MM.1S (cell line): ENCODE measurements at regions not wholly inside any gene's neighbourhood (a gene's known extent, or its start where the extent isn't known, plus 50 kb on each side); places are given as distances from the start of the nearest gene placed in this dataset.

Source experiments
- DNase-seq: peaks from one replicate; pipeline ENCODE4 v3.0.0-alpha.2; 2015
- H2AFZ ChIP-seq: fragments of 300-600 bp; sonication (generic); 2 replicates; pipeline ENCODE4 v1.6.0; 2016; ENCODE audit warnings: antibody characterized with exemption, low read length
- H3F3A ChIP-seq: fragments of 300-600 bp; sonication (generic); 2 replicates; pipeline ENCODE4 v1.6.1; 2016; ENCODE audit warnings: mild to moderate bottlenecking, antibody characterized with exemption, low read length, moderate library complexity, mixed read lengths; ENCODE audit not compliant: insufficient read depth
- H3K27ac ChIP-seq: fragments of 300-600 bp; sonication (generic); 2 replicates; pipeline ENCODE4 v1.5.1; 2016; ENCODE audit warnings: mild to moderate bottlenecking, low read length
- H3K27me3 ChIP-seq: fragments of 300-600 bp; sonication (generic); replicated peaks from 2 replicates; pipeline ENCODE4 v1.6.0; 2016; ENCODE audit warnings: low read length; ENCODE audit not compliant: insufficient read depth
- H3K36me3 ChIP-seq: fragments of 300-600 bp; sonication (generic); replicated peaks from 2 replicates; pipeline ENCODE4 v1.6.1; 2016; ENCODE audit warnings: mild to moderate bottlenecking, low read length, mixed read lengths; ENCODE audit not compliant: insufficient read depth
- H3K4me1 ChIP-seq: fragments of 300-600 bp; sonication (generic); 2 replicates; pipeline ENCODE4 v1.6.1; 2016; ENCODE audit warnings: low read length, mixed read lengths
- H3K4me2 ChIP-seq: fragments of 300-600 bp; sonication (generic); 2 replicates; pipeline ENCODE4 v1.6.0; 2016; ENCODE audit warnings: low read depth, low read length
- H3K4me3 ChIP-seq: fragments of 300-600 bp; sonication (generic); 2 replicates; pipeline ENCODE4 v1.5.1; 2016; ENCODE audit warnings: low read length, mixed read lengths
- H3K79me2 ChIP-seq: fragments of 300-600 bp; sonication (generic); 2 replicates; pipeline ENCODE4 v1.6.1; 2016; ENCODE audit warnings: mixed run types, low read length, mixed read lengths
- H3K9ac ChIP-seq: fragments of 300-600 bp; sonication (generic); 2 replicates; pipeline ENCODE4 v1.6.1; 2016; ENCODE audit warnings: low read length, mixed read lengths
- H3K9me2 ChIP-seq: fragments of 300-600 bp; sonication (generic); replicated peaks from 2 replicates; pipeline ENCODE4 v1.6.1; 2016; ENCODE audit warnings: mild to moderate bottlenecking, low read length, mixed read lengths; ENCODE audit not compliant: insufficient read depth
- H3K9me3 ChIP-seq: fragments of 300-600 bp; sonication (generic); replicated peaks from 2 replicates; pipeline ENCODE4 v1.6.1; 2016; ENCODE audit warnings: mild to moderate bottlenecking, low read length, mixed read lengths; ENCODE audit not compliant: insufficient read depth
- H4K20me1 ChIP-seq: fragments of 300-600 bp; sonication (generic); 2 replicates; pipeline ENCODE4 v1.6.1; 2016; ENCODE audit warnings: mild to moderate bottlenecking, low read length, moderate library complexity, mixed read lengths; ENCODE audit not compliant: insufficient read depth
- CTCF ChIP-seq: fragments of 300-600 bp; sonication (generic); IDR thresholded peaks from 2 replicates; pipeline ENCODE4 v1.5.1; 2016; ENCODE audit warnings: antibody characterized with exemption, low read length, mixed read lengths
- EZH2 ChIP-seq: fragments of 300-600 bp; sonication (generic); optimal IDR thresholded peaks from 2 replicates; pipeline ENCODE3; 2017; ENCODE audit warnings: low read depth, mild to moderate bottlenecking, antibody characterized with exemption, low read length, mixed read lengths
- EZH2phosphoT487 ChIP-seq: fragments of 300-600 bp; sonication (generic); IDR thresholded peaks from 2 replicates; pipeline ENCODE4 v1.6.1; 2018; ENCODE audit warnings: antibody characterized with exemption, low read length

GRCh38 chrX:116872931-116873330 lies 410.2 kb upstream of the CT83 start:
- H3K9ac ChIP-seq = no peak overlapping the region
- DNase-seq = no peak
- H3K27me3 ChIP-seq = no peaks in the 10 kb centered on the region
- TF ChIP-seq CTCF (no peak), EZH2phosphoT487 (no peak), EZH2 (no peak)
- H3K79me2 ChIP-seq = no peaks in the 10 kb centered on the region
- no peaks in the 10 kb centered on the region for H3F3A ChIP-seq
- H3K4me1 ChIP-seq = no peaks in the 10 kb centered on the region
- no peak overlapping the region for H3K4me2 ChIP-seq
- no peak overlapping the region for H3K27ac ChIP-seq
- H3K9me2 ChIP-seq = no peaks in the 10 kb centered on the region
- H3K36me3 ChIP-seq = no peaks in the 10 kb centered on the region
- H3K4me3 ChIP-seq = no peak overlapping the region
- H4K20me1 ChIP-seq = no peaks in the 10 kb centered on the region
- no peak overlapping the region for H2AFZ ChIP-seq
- no peaks in the 10 kb centered on the region for H3K9me3 ChIP-seq

GRCh38 chrX:116863029-116863428 lies 400.3 kb upstream of the CT83 start:
- Histone ChIP-seq H3F3A (no peaks in the 10 kb centered on the region; the same call in 1 of the 2 replicates), H4K20me1 (no peaks in the 10 kb centered on the region)
- no peak for TF ChIP-seq EZH2
- no peak for TF ChIP-seq CTCF

GRCh38 chrX:116862340-116862739 lies 399.6 kb upstream of the CT83 start:
- H3F3A ChIP-seq = no peaks in the 10 kb centered on the region; the same call in 1 of the 2 replicates
- no peaks in the 10 kb centered on the region for H3K79me2 ChIP-seq
- H3K4me1 ChIP-seq = no peaks in the 10 kb centered on the region; the same call in 1 of the 2 replicates
- DNase-seq = peak; percentile 69
- no peaks in the 10 kb centered on the region for H3K9me3 ChIP-seq
- no peak overlapping the region for H3K4me2 ChIP-seq
- no peak overlapping the region for H3K9ac ChIP-seq
- H4K20me1 ChIP-seq = no peaks in the 10 kb centered on the region
- H3K4me3 ChIP-seq = no peak overlapping the region
- no peak overlapping the region for H2AFZ ChIP-seq
- H3K36me3 ChIP-seq = no peaks in the 10 kb centered on the region
- no peak for TF ChIP-seq EZH2
- no peak for TF ChIP-seq CTCF
- TF ChIP-seq EZH2phosphoT487 = no peak
- H3K27ac ChIP-seq = peak overlapping the region; percentile 22; the same call in 1 of the 2 replicates
- no peaks in the 10 kb centered on the region for H3K27me3 ChIP-seq
- H3K9me2 ChIP-seq = no peaks in the 10 kb centered on the region

More at GRCh38 chrX:116863029-116863428, 400.3 kb upstream of the CT83 start:
- no peak overlapping the region for H3K9ac ChIP-seq
- H3K27me3 ChIP-seq = no peaks in the 10 kb centered on the region
- DNase-seq = no peak
- no peaks in the 10 kb centered on the region for H3K9me2 ChIP-seq
- H3K4me1 ChIP-seq = no peaks in the 10 kb centered on the region; the same call in 1 of the 2 replicates
- H2AFZ ChIP-seq = no peak overlapping the region
- H3K9me3 ChIP-seq = no peaks in the 10 kb centered on the region
- H3K4me2 ChIP-seq = no peak overlapping the region
- H3K4me3 ChIP-seq = no peak overlapping the region
- H3K36me3 ChIP-seq = no peaks in the 10 kb centered on the region
- H3K27ac ChIP-seq = peak overlapping the region; percentile 22; the same call in 1 of the 2 replicates
- H3K79me2 ChIP-seq = no peaks in the 10 kb centered on the region
